ENCODE measurements at regions not wholly inside any gene's neighbourhood (a gene's known extent, or its start where the extent isn't known, plus 50 kb on each side); places are given as distances from the start of the nearest gene placed in this dataset.

DNA sequence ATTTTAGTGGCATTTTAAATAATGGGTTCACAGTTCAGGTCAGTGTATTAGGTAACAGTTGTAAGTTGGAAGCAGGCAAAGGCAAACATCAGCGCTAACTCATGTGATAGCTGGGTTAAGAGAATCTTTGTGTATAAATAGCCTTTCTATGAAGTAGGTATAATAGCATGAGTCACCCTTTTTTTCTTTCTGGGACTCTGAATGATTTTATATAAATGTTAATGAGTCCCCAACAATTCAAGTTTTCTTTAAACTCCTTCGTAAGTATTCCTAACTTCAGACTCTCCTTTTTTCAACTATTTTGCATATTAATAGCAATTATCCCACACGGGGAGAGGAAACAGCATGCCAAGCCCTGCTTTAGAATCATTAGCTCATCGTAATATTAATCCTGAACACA, 384.3 kb downstream of the PIK3C3 start:
- no peak for DNase-seq
- H3K18ac ChIP-seq (ENCODE audit: low read depth in 1 of 2, low read length in 2 of 2): no peak overlapping the region
- H3K9me3 ChIP-seq (ENCODE audit: control insufficient read depth, low read length): peaks cover 2% of the 10 kb centered on the region
- no peak overlapping the region for H2BK15ac ChIP-seq (ENCODE audit: low read depth, poor library complexity, severe bottlenecking)
- no peak overlapping the region for H2BK120ac ChIP-seq (ENCODE audit: low read depth, low read length)
- H2BK5ac ChIP-seq (ENCODE audit: low read depth, low read length, poor library complexity, severe bottlenecking): no peak overlapping the region
- H2AK5ac ChIP-seq (ENCODE audit: low read length, severe bottlenecking): no peak overlapping the region
- no peak overlapping the region for H3K4me2 ChIP-seq (ENCODE audit: low read length, poor library complexity, severe bottlenecking)
- no peak overlapping the region for H3K4ac ChIP-seq (ENCODE audit: low read depth in 1 of 2, low read length in 2 of 2)
- H2AFZ ChIP-seq (ENCODE audit: low read depth, low read length): no peak overlapping the region
- H3K23ac ChIP-seq (ENCODE audit: low read length in 2 of 2): no peak overlapping the region
- H3K14ac ChIP-seq (ENCODE audit: low read length in 2 of 2): no peak overlapping the region
- H3K36me3 ChIP-seq (ENCODE audit: control insufficient read depth in 1 of 2, insufficient read depth in 2 of 2, low read depth in 1 of 2, low read length in 2 of 2): no peaks in the 10 kb centered on the region
- peak overlapping the region; percentile 58 for H3K27ac ChIP-seq (ENCODE audit: low read length, poor library complexity, severe bottlenecking)
- no peak overlapping the region for H3K9ac ChIP-seq (ENCODE audit: low read length)
- no peak overlapping the region for H2BK12ac ChIP-seq (ENCODE audit: low read length in 2 of 2)
- H4K8ac ChIP-seq (ENCODE audit: low read length): no peak overlapping the region
- whole genome bisulfite sequencing: 45% methylated on average over 4 of the region's 4 CpGs
- H3K79me1 ChIP-seq (replicated peaks; ENCODE audit: low read length, poor library complexity, severe bottlenecking): no peaks in the 10 kb centered on the region
- H3K4me3 ChIP-seq (ENCODE audit: insufficient read depth in 1 of 2, low read depth in 1 of 2, low read length in 2 of 2): no peak overlapping the region
- peaks cover 4% of the 10 kb centered on the region for H3K4me1 ChIP-seq (ENCODE audit: control insufficient read depth, insufficient read depth, low read depth, low read length)
- no peak overlapping the region for H4K91ac ChIP-seq (ENCODE audit: low read length)
- H3K27me3 ChIP-seq (ENCODE audit: control insufficient read depth in 1 of 2, insufficient read depth in 1 of 2, low read length in 2 of 2): no peaks in the 10 kb centered on the region

DNA sequence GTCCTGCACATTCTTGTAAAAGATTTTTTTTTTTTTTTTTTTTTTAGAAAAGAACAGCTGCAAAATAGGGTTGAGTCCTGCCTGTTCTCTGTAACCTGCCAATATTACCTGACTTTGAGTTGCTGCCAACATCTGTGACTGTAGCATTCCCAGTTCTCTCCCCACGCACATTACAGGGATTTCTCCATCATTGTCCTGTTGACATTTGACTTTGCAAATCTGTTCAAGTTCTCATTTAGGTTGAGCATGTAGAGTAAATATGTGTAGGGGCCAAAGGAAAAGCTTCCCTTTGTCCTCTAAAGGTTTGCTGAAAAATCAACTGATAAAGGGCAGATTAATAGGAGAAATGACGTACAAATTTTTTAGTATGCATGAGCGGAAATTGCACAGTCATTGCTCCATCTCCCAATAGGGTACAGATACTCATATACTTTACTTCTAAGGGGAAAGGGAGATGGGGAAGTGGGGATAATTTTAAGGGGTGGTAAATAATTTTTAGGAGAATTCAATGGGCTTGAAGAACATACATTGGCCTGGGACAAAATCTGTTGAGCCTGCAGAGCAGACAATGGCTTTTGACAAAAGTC, 385.5 kb downstream of the PIK3C3 start:
- no peak overlapping the region for H2BK120ac ChIP-seq (ENCODE audit: low read depth, low read length)
- H3K79me1 ChIP-seq (replicated peaks; ENCODE audit: low read length, poor library complexity, severe bottlenecking): no peaks in the 10 kb centered on the region
- no peak overlapping the region for H3K9ac ChIP-seq (ENCODE audit: low read length)
- no peak overlapping the region for H2AFZ ChIP-seq (ENCODE audit: low read depth, low read length)
- no peaks in the 10 kb centered on the region for H3K9me3 ChIP-seq (ENCODE audit: control insufficient read depth, low read length)
- no peak overlapping the region for H2AK5ac ChIP-seq (ENCODE audit: low read length, severe bottlenecking)
- H2BK5ac ChIP-seq (ENCODE audit: low read depth, low read length, poor library complexity, severe bottlenecking): no peak overlapping the region
- no peak overlapping the region for H4K8ac ChIP-seq (ENCODE audit: low read length)
- no peak overlapping the region for H3K18ac ChIP-seq (ENCODE audit: low read depth in 1 of 2, low read length in 2 of 2)
- H3K23ac ChIP-seq (ENCODE audit: low read length in 2 of 2): no peak overlapping the region
- H2BK12ac ChIP-seq (ENCODE audit: low read length in 2 of 2): no peak overlapping the region
- H3K4me3 ChIP-seq (ENCODE audit: insufficient read depth in 1 of 2, low read depth in 1 of 2, low read length in 2 of 2): no peak overlapping the region
- H3K27me3 ChIP-seq (ENCODE audit: control insufficient read depth in 1 of 2, insufficient read depth in 1 of 2, low read length in 2 of 2): no peaks in the 10 kb centered on the region
- H3K4me2 ChIP-seq (ENCODE audit: low read length, poor library complexity, severe bottlenecking): no peak overlapping the region
- H3K14ac ChIP-seq (ENCODE audit: low read length in 2 of 2): no peak overlapping the region
- H3K36me3 ChIP-seq (ENCODE audit: control insufficient read depth in 1 of 2, insufficient read depth in 2 of 2, low read depth in 1 of 2, low read length in 2 of 2): no peaks in the 10 kb centered on the region
- H3K27ac ChIP-seq (ENCODE audit: low read length, poor library complexity, severe bottlenecking): no peak overlapping the region
- no peak overlapping the region for H3K4ac ChIP-seq (ENCODE audit: low read depth in 1 of 2, low read length in 2 of 2)
- H2BK15ac ChIP-seq (ENCODE audit: low read depth, poor library complexity, severe bottlenecking): no peak overlapping the region
- H3K4me1 ChIP-seq (ENCODE audit: control insufficient read depth, insufficient read depth, low read depth, low read length): peaks cover 4% of the 10 kb centered on the region
- H4K91ac ChIP-seq (ENCODE audit: low read length): no peak overlapping the region
- WGBS: no CpG with 5 or more reads among the region's 3 CpGs
- DNase-seq: no peak

DNA sequence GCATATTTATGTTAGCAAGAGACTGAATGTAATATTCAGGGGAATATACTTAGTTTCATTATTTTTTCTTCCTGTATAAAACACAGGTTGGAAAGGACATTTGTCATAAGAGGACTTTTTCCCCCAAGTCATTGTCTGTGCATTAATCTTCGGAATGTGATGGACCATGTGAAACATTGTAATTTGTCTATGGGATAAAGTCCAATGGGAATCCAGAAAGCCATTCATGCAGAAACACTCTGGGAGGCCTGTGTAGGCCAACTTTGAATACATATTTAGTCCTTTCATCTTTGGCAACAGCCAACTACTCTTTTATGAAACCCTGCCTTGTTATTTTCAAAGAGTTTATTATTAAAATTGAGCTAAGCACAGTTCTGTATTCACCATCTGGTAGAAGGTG, 386.4 kb downstream of the PIK3C3 start:
- no peak overlapping the region for H3K4me3 ChIP-seq (ENCODE audit: insufficient read depth in 1 of 2, low read depth in 1 of 2, low read length in 2 of 2)
- H2AK5ac ChIP-seq (ENCODE audit: low read length, severe bottlenecking): no peak overlapping the region
- H3K79me1 ChIP-seq (replicated peaks; ENCODE audit: low read length, poor library complexity, severe bottlenecking): no peaks in the 10 kb centered on the region
- H2BK15ac ChIP-seq (ENCODE audit: low read depth, poor library complexity, severe bottlenecking): no peak overlapping the region
- no peak overlapping the region for H3K27ac ChIP-seq (ENCODE audit: low read length, poor library complexity, severe bottlenecking)
- H2BK12ac ChIP-seq (ENCODE audit: low read length in 2 of 2): no peak overlapping the region
- H3K4me1 ChIP-seq (ENCODE audit: control insufficient read depth, insufficient read depth, low read depth, low read length): peaks cover 4% of the 10 kb centered on the region
- H4K91ac ChIP-seq (ENCODE audit: low read length): no peak overlapping the region
- no peak overlapping the region for H3K9ac ChIP-seq (ENCODE audit: low read length)
- H3K4me2 ChIP-seq (ENCODE audit: low read length, poor library complexity, severe bottlenecking): no peak overlapping the region
- H3K27me3 ChIP-seq (ENCODE audit: control insufficient read depth in 1 of 2, insufficient read depth in 1 of 2, low read length in 2 of 2): no peaks in the 10 kb centered on the region
- H3K18ac ChIP-seq (ENCODE audit: low read depth in 1 of 2, low read length in 2 of 2): no peak overlapping the region
- no peak overlapping the region for H2BK120ac ChIP-seq (ENCODE audit: low read depth, low read length)
- H4K8ac ChIP-seq (ENCODE audit: low read length): no peak overlapping the region
- H2AFZ ChIP-seq (ENCODE audit: low read depth, low read length): no peak overlapping the region
- WGBS: 50% methylated on average over 1 of the region's 1 CpG
- no peak overlapping the region for H3K4ac ChIP-seq (ENCODE audit: low read depth in 1 of 2, low read length in 2 of 2)
- H3K36me3 ChIP-seq (ENCODE audit: control insufficient read depth in 1 of 2, insufficient read depth in 2 of 2, low read depth in 1 of 2, low read length in 2 of 2): no peaks in the 10 kb centered on the region
- DNase-seq: no peak
- H3K23ac ChIP-seq (ENCODE audit: low read length in 2 of 2): no peak overlapping the region
- H3K9me3 ChIP-seq (ENCODE audit: control insufficient read depth, low read length): no peaks in the 10 kb centered on the region
- H2BK5ac ChIP-seq (ENCODE audit: low read depth, low read length, poor library complexity, severe bottlenecking): no peak overlapping the region
- no peak overlapping the region for H3K14ac ChIP-seq (ENCODE audit: low read length in 2 of 2)

DNA sequence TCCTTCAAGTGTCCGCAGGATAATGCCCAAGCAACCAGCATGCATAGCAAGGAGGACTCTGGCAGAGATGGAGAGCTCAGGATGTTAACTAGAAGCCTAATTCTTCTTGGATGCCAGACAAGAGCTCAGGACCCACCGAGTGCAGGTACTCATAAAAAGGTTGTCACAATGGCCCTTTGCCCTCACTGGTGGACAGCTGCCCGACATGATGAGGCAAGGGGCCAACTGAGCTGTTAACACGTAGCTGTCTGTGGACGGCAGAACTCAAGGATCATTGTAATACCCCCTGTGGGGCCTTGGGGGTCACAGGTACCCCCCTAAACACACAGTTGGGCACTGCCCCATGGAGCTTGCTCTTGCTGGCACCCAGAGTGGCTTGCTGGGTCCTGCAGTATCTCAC, 393.7 kb downstream of the PIK3C3 start:
- Histone ChIP-seq H4K8ac (ENCODE audit: low read length) (no peak overlapping the region), H4K91ac (ENCODE audit: low read length) (no peak overlapping the region), H3K23ac (ENCODE audit: low read length in 2 of 2) (no peak overlapping the region)

More for the DNA sequence above, 393.7 kb downstream of the PIK3C3 start:
- no peaks in the 10 kb centered on the region for H3K9me3 ChIP-seq (ENCODE audit: control insufficient read depth, low read length)
- no peak overlapping the region for H3K4me2 ChIP-seq (ENCODE audit: low read length, poor library complexity, severe bottlenecking)
- H3K4me3 ChIP-seq (ENCODE audit: insufficient read depth in 1 of 2, low read depth in 1 of 2, low read length in 2 of 2): no peak overlapping the region
- no peak overlapping the region for H3K9ac ChIP-seq (ENCODE audit: low read length)
- no peak overlapping the region for H2BK5ac ChIP-seq (ENCODE audit: low read depth, low read length, poor library complexity, severe bottlenecking)
- no peak overlapping the region for H3K27ac ChIP-seq (ENCODE audit: low read length, poor library complexity, severe bottlenecking)
- H3K4ac ChIP-seq (ENCODE audit: low read depth in 1 of 2, low read length in 2 of 2): no peak overlapping the region
- no peaks in the 10 kb centered on the region for H3K4me1 ChIP-seq (ENCODE audit: control insufficient read depth, insufficient read depth, low read depth, low read length)
- WGBS: 75% methylated on average over 5 of the region's 5 CpGs
- peak overlapping the region; percentile 80 for H2BK15ac ChIP-seq (ENCODE audit: low read depth, poor library complexity, severe bottlenecking)
- no peak overlapping the region for H3K18ac ChIP-seq (ENCODE audit: low read depth in 1 of 2, low read length in 2 of 2)
- H2BK120ac ChIP-seq (ENCODE audit: low read depth, low read length): no peak overlapping the region
- H2BK12ac ChIP-seq (ENCODE audit: low read length in 2 of 2): no peak overlapping the region
- no peaks in the 10 kb centered on the region for H3K36me3 ChIP-seq (ENCODE audit: control insufficient read depth in 1 of 2, insufficient read depth in 2 of 2, low read depth in 1 of 2, low read length in 2 of 2)
- H3K27me3 ChIP-seq (ENCODE audit: control insufficient read depth in 1 of 2, insufficient read depth in 1 of 2, low read length in 2 of 2): no peaks in the 10 kb centered on the region
- DNase-seq: no peak
- H2AFZ ChIP-seq (ENCODE audit: low read depth, low read length): no peak overlapping the region
- no peaks in the 10 kb centered on the region for H3K79me1 ChIP-seq (replicated peaks; ENCODE audit: low read length, poor library complexity, severe bottlenecking)
- H3K14ac ChIP-seq (ENCODE audit: low read length in 2 of 2): no peak overlapping the region
- H2AK5ac ChIP-seq (ENCODE audit: low read length, severe bottlenecking): no peak overlapping the region

Data from mesenchymal stem cell (in vitro differentiated cells and primary cell).